ENCODE measurements at regions not wholly inside any gene's neighbourhood (a gene's known extent, or its start where the extent isn't known, plus 50 kb on each side); places are given as distances from the start of the nearest gene placed in this dataset.

- TF ChIP-seq POLR2A (IDR thresholded peaks at IDR 0.05) (no peak), CTCF (IDR thresholded peaks at IDR 0.05 in 4 of 5, conservative IDR thresholded peaks at IDR 0.05 in 1 of 5) (no peak)
Measured at GRCh38 chr6:33934731-33935270, 131.0 kb upstream of the MLN start.
